DND-41 (cell line): ENCODE measurements at regions not wholly inside any gene's neighbourhood (a gene's known extent, or its start where the extent isn't known, plus 50 kb on each side); places are given as distances from the start of the nearest gene placed in this dataset.

Experiments used
- CTCF ChIP-seq: IDR thresholded peaks from 2 replicates; pipeline ENCODE4 v1.5.1; 2012; ENCODE audit warnings: borderline replicate concordance, low read length, moderate library complexity, mild to moderate bottlenecking; ENCODE audit not compliant: poor library complexity, severe bottlenecking; ENCODE audit errors: extremely low read depth
- EZH2 ChIP-seq: IDR thresholded peaks from 3 replicates; pipeline ENCODE4 v1.6.1; 2012; ENCODE audit warnings: borderline replicate concordance, low read depth, mild to moderate bottlenecking, moderate library complexity, low read length, inconsistent platforms; ENCODE audit not compliant: severe bottlenecking

GRCh38 chr7:125648543-125648942 is 718.9 kb upstream of the POT1 start:
- no peak for TF ChIP-seq CTCF
- no peak for TF ChIP-seq EZH2
